Transverse colon (tissue), 4 donors: ENCODE measurements at regions not wholly inside any gene's neighbourhood (a gene's known extent, or its start where the extent isn't known, plus 50 kb on each side); places are given as distances from the start of the nearest gene placed in this dataset.

ENCODE experiments used
- DNase-seq: peaks from one replicate; pipeline ENCODE4 v3.0.0-alpha.2; 2019
- H3K27ac ChIP-seq, 4 donors: fragments of 200-600 bp; sonication (generic); 2 replicates each; pipeline ENCODE4 v1.5.1; 2016 to 2018; ENCODE audit warnings: inconsistent platforms in 4 of 4
- H3K27me3 ChIP-seq: fragments of 200-600 bp; sonication (generic); 2 replicates; pipeline ENCODE4 v1.5.1; 2017; ENCODE audit warnings: inconsistent platforms
- H3K36me3 ChIP-seq, 4 donors: fragments of 200-600 bp; sonication (generic); 2 replicates each; pipeline ENCODE4 v1.5.1; 2017 to 2019; ENCODE audit warnings: inconsistent platforms in 4 of 4
- H3K4me1 ChIP-seq, 4 donors: fragments of 200-600 bp; sonication (generic); 2 replicates each; pipeline ENCODE4 v1.5.1; 2017 to 2020; ENCODE audit warnings: inconsistent platforms in 4 of 4
- H3K4me3 ChIP-seq, 4 donors: fragments of 200-600 bp; sonication (generic); 1 replicate in 1 of 4; 2 replicates in 3 of 4; pipeline versions ENCODE4 v1.5.1 to v1.6.1; 2017 to 2019; ENCODE audit warnings: inconsistent platforms in 4 of 4
- H3K9me3 ChIP-seq, 2 donors: fragments of 200-600 bp; sonication (generic); 2 replicates each; pipeline ENCODE4 v1.5.1; 2017 to 2019; ENCODE audit warnings: inconsistent platforms in 2 of 2
- EP300 ChIP-seq: sonication (generic); formaldehyde crosslinking; IDR thresholded peaks from one replicate; pipeline ENCODE4 v1.6.1; 2017; ENCODE audit warnings: antibody characterized with exemption, low read depth
- POLR2A ChIP-seq: fragments of 450-650 bp; IDR thresholded peaks from one replicate; pipeline ENCODE4 v1.6.1; 2016; ENCODE audit warnings: antibody characterized with exemption, mild to moderate bottlenecking, moderate library complexity
- POLR2AphosphoS5 ChIP-seq, 3 donors: sonication (generic); formaldehyde crosslinking; IDR thresholded peaks; one replicate each; pipeline ENCODE4 v1.6.1; 2016; ENCODE audit warnings: antibody characterized with exemption in 3 of 3
- WGBS, 2 donors: methylation state at CpG; one replicate each; pipeline ENCODE4 v1.1.5; 2018; ENCODE audit warnings: low coverage in 1 of 2; 5-methylcytosine and 5-hydroxymethylcytosine counted together
- in situ Hi-C, 4 donors: fragments of 200-750 bp; cut with MboI; loops; one replicate each; pipeline versions ENCODE4 v1.15.0 to v1.15.1; 2017; ENCODE audit warnings: low sequenced_read_pairs in 3 of 4, low pct_ligation_motif_present in 1 of 4, low pct_unique_long_range_greater_than_20kb in 1 of 4
- intact Hi-C: fragments of 100-400 bp; cut with DNase I; formaldehyde crosslinking; loops from one replicate; pipeline ENCODE4 v1.15.1; 2023; ENCODE audit warnings: low total_unique reads
- TF ChIP-seq, protein P1 (sequence below), 5 experiments: fragments of 200-600 bp in 3 of 5; fragments of 450-650 bp in 2 of 5; sonication (generic) in 3 of 5; IDR thresholded peaks; 1 replicate in 2 of 5; 2 replicates in 3 of 5; pipeline ENCODE4 v1.5.1; 2016 to 2017; ENCODE audit warnings: antibody characterized with exemption in 5 of 5, inconsistent platforms in 3 of 5, mild to moderate bottlenecking in 2 of 5, moderate library complexity in 1 of 5

GRCh38 chr10:71067098-71067740 is 145.2 kb upstream of the UNC5B start:
- Histone ChIP-seq H3K27ac (no peak overlapping the region), H3K4me1 (no peaks in the 10 kb centered on the region), H3K9me3 (no peaks in the 10 kb centered on the region), H3K4me3 (no peak overlapping the region), H3K27me3 (no peaks in the 10 kb centered on the region), H3K36me3 (no peaks in the 10 kb centered on the region)
- intact Hi-C loops, result no loop called here
- in situ Hi-C loops, result no loop called here
- TF ChIP-seq EP300, result no peak
- TF ChIP-seq POLR2AphosphoS5 (IDR thresholded peaks at IDR 0.05), result no peak
- TF ChIP-seq, protein P1, sequence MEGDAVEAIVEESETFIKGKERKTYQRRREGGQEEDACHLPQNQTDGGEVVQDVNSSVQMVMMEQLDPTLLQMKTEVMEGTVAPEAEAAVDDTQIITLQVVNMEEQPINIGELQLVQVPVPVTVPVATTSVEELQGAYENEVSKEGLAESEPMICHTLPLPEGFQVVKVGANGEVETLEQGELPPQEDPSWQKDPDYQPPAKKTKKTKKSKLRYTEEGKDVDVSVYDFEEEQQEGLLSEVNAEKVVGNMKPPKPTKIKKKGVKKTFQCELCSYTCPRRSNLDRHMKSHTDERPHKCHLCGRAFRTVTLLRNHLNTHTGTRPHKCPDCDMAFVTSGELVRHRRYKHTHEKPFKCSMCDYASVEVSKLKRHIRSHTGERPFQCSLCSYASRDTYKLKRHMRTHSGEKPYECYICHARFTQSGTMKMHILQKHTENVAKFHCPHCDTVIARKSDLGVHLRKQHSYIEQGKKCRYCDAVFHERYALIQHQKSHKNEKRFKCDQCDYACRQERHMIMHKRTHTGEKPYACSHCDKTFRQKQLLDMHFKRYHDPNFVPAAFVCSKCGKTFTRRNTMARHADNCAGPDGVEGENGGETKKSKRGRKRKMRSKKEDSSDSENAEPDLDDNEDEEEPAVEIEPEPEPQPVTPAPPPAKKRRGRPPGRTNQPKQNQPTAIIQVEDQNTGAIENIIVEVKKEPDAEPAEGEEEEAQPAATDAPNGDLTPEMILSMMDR (IDR thresholded peaks at IDR 0.05), result no peak
- no peak for TF ChIP-seq POLR2A
- WGBS, 2 donors, result 48 to 65% methylated on average over 11 to 19 of the region's 19 CpGs
- DNase-seq, result no peak

GRCh38 chr10:71068861-71069271 is 143.5 kb upstream of the UNC5B start:
- in situ Hi-C loops, result no loop called here
- intact Hi-C loops, result no loop called here
- no peaks in the 10 kb centered on the region for H3K4me1 ChIP-seq
- TF ChIP-seq, protein P1 (IDR thresholded peaks at IDR 0.05), result no peak
- TF ChIP-seq EP300 (no peak), POLR2A (no peak), POLR2AphosphoS5 (IDR thresholded peaks at IDR 0.05) (no peak)
- no peaks in the 10 kb centered on the region for H3K27me3 ChIP-seq
- no peaks in the 10 kb centered on the region for H3K36me3 ChIP-seq
- WGBS, 2 donors, result 73% methylated on average over 6 of the region's 6 CpGs; no CpG with 5 or more reads in 1 of the 2 donors
- no peak for DNase-seq
- no peak overlapping the region for H3K27ac ChIP-seq
- no peaks in the 10 kb centered on the region for H3K9me3 ChIP-seq
- H3K4me3 ChIP-seq, result no peak overlapping the region

GRCh38 chr10:71069909-71070666 is 142.3 kb upstream of the UNC5B start:
- no peak for DNase-seq
- TF ChIP-seq POLR2AphosphoS5 (IDR thresholded peaks at IDR 0.05) (no peak), EP300 (no peak), POLR2A (no peak)
- TF ChIP-seq, protein P1 (IDR thresholded peaks at IDR 0.05), result no peak
- H3K4me3 ChIP-seq, result no peak overlapping the region
- in situ Hi-C loops, result no loop called here
- no peaks in the 10 kb centered on the region for H3K27me3 ChIP-seq
- no peak overlapping the region for H3K27ac ChIP-seq
- no peaks in the 10 kb centered on the region for H3K9me3 ChIP-seq
- no peaks in the 10 kb centered on the region for H3K4me1 ChIP-seq
- intact Hi-C loops, result no loop called here
- H3K36me3 ChIP-seq, result no peaks in the 10 kb centered on the region
- WGBS, 2 donors, result 78 to 93% methylated on average over 3 to 23 of the region's 24 CpGs

- TF ChIP-seq EP300, result no peak
- TF ChIP-seq, protein P1 (IDR thresholded peaks at IDR 0.05), result no peak
- no peak for TF ChIP-seq POLR2AphosphoS5 (IDR thresholded peaks at IDR 0.05)
- TF ChIP-seq POLR2A, result no peak
- no peaks in the 10 kb centered on the region for H3K4me1 ChIP-seq
- no peak overlapping the region for H3K27ac ChIP-seq
- no peaks in the 10 kb centered on the region for H3K36me3 ChIP-seq
- 60 to 68% methylated on average over 1 to 2 of the region's 2 CpGs for WGBS, 2 donors
- in situ Hi-C loops (no loop called here), intact Hi-C loops (no loop called here)
- H3K4me3 ChIP-seq, result no peak overlapping the region
- no peak for DNase-seq
- no peaks in the 10 kb centered on the region for H3K27me3 ChIP-seq
- no peaks in the 10 kb centered on the region for H3K9me3 ChIP-seq
Observed at GRCh38 chr10:71070741-71071140, 141.6 kb upstream of the UNC5B start.
